ENCODE measurements at regions not wholly inside any gene's neighbourhood (a gene's known extent, or its start where the extent isn't known, plus 50 kb on each side); places are given as distances from the start of the nearest gene placed in this dataset.
A peak's percentile ranks its signal among the peaks of the same experiment; 100 is the strongest.

DNA sequence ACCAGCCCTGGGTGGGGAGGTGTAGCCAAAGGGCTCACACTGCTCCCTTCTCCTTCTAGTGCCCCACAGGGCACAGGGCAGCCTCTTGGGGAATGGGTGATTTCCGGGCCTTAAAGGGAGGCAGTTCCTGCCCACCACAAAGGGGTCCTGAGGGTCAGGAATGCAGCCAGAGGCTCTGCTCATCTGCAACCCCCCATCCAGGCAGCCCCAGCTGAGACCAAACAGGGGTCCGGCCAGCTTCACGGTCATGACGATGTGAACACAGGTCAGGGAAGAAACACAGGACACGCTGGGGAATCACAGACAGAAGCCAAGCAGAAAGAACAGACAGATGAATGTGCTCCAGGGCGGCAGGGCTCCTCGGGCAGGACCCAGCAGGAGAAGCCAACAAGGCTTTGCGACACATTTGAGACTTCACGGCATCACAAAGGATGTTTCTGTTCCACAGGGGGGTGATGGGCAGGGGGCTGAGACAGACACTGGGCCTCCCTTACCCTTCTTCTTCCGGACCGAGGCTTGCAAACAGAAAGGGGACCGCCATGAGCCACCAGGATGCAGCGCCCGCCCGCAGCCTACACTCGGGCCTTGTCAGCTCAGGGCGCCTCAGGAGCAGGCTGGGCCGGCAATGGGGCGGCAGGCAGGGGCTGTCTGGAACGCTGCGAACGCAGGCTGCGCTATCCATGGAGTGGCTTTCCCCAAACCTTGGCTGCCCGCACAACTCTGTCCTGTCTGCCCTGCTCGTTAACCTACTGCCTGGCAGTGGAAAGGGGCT is 101.9 kb downstream of the CTTN start:
- Histone ChIP-seq H3F3A (replicated peaks; ENCODE audit: low read depth) (no peaks in the 10 kb centered on the region), H3K27me3 (ENCODE audit: insufficient read depth) (no peaks in the 10 kb centered on the region), H3K27ac (ENCODE audit: low read depth) (no peak overlapping the region), H3K36me3 (ENCODE audit: insufficient read depth) (no peaks in the 10 kb centered on the region), H3K79me2 (replicated peaks; ENCODE audit: insufficient read depth) (no peaks in the 10 kb centered on the region), H2AFZ (no peak overlapping the region), H3K9me2 (ENCODE audit: insufficient read depth) (no peaks in the 10 kb centered on the region), H3K4me3 (no peak overlapping the region), H3K4me2 (no peak overlapping the region), H4K20me1 (replicated peaks; ENCODE audit: insufficient read depth) (no peaks in the 10 kb centered on the region; the same call in 1 of the 2 replicates), H3K4me1 (ENCODE audit: insufficient read depth) (no peaks in the 10 kb centered on the region)
- Mint-ChIP-seq H3K4me1 (peaks cover 23% of the 10 kb centered on the region), H3K36me3 (ENCODE audit: low read depth) (no peaks in the 10 kb centered on the region), H3K27me3 (ENCODE audit: insufficient read depth, low read depth, poor library complexity) (peaks cover 16% of the 10 kb centered on the region), H3K4me3 (no peak overlapping the region), H3K9me3 (peaks cover 3% of the 10 kb centered on the region; the same call in 1 of the 3 replicates), H3K27ac (no peak overlapping the region)
- TF ChIP-seq EZH2phosphoT487 (IDR thresholded peaks at IDR 0.05; ENCODE audit: unreplicated experiment) (no peak), JUNB (IDR thresholded peaks at IDR 0.05; ENCODE audit: unreplicated experiment) (no peak), NANOG (IDR thresholded peaks at IDR 0.05; ENCODE audit: borderline replicate concordance) (no peak), EZH2 (IDR thresholded peaks at IDR 0.05; ENCODE audit: low read depth, unreplicated experiment) (no peak), POLR2AphosphoS5 (IDR thresholded peaks at IDR 0.05; ENCODE audit: low read depth) (no peak), ZNF331 (CRISPR knock-in tag; IDR thresholded peaks at IDR 0.05; ENCODE audit: low read depth) (no peak), STAT1 (IDR thresholded peaks at IDR 0.05; ENCODE audit: unreplicated experiment) (no peak), CREB1 (CRISPR knock-in tag; IDR thresholded peaks at IDR 0.05; ENCODE audit: low read depth) (no peak), ZNF114 (CRISPR knock-in tag; IDR thresholded peaks at IDR 0.05) (no peak)
- TF ChIP-seq, protein P1, sequence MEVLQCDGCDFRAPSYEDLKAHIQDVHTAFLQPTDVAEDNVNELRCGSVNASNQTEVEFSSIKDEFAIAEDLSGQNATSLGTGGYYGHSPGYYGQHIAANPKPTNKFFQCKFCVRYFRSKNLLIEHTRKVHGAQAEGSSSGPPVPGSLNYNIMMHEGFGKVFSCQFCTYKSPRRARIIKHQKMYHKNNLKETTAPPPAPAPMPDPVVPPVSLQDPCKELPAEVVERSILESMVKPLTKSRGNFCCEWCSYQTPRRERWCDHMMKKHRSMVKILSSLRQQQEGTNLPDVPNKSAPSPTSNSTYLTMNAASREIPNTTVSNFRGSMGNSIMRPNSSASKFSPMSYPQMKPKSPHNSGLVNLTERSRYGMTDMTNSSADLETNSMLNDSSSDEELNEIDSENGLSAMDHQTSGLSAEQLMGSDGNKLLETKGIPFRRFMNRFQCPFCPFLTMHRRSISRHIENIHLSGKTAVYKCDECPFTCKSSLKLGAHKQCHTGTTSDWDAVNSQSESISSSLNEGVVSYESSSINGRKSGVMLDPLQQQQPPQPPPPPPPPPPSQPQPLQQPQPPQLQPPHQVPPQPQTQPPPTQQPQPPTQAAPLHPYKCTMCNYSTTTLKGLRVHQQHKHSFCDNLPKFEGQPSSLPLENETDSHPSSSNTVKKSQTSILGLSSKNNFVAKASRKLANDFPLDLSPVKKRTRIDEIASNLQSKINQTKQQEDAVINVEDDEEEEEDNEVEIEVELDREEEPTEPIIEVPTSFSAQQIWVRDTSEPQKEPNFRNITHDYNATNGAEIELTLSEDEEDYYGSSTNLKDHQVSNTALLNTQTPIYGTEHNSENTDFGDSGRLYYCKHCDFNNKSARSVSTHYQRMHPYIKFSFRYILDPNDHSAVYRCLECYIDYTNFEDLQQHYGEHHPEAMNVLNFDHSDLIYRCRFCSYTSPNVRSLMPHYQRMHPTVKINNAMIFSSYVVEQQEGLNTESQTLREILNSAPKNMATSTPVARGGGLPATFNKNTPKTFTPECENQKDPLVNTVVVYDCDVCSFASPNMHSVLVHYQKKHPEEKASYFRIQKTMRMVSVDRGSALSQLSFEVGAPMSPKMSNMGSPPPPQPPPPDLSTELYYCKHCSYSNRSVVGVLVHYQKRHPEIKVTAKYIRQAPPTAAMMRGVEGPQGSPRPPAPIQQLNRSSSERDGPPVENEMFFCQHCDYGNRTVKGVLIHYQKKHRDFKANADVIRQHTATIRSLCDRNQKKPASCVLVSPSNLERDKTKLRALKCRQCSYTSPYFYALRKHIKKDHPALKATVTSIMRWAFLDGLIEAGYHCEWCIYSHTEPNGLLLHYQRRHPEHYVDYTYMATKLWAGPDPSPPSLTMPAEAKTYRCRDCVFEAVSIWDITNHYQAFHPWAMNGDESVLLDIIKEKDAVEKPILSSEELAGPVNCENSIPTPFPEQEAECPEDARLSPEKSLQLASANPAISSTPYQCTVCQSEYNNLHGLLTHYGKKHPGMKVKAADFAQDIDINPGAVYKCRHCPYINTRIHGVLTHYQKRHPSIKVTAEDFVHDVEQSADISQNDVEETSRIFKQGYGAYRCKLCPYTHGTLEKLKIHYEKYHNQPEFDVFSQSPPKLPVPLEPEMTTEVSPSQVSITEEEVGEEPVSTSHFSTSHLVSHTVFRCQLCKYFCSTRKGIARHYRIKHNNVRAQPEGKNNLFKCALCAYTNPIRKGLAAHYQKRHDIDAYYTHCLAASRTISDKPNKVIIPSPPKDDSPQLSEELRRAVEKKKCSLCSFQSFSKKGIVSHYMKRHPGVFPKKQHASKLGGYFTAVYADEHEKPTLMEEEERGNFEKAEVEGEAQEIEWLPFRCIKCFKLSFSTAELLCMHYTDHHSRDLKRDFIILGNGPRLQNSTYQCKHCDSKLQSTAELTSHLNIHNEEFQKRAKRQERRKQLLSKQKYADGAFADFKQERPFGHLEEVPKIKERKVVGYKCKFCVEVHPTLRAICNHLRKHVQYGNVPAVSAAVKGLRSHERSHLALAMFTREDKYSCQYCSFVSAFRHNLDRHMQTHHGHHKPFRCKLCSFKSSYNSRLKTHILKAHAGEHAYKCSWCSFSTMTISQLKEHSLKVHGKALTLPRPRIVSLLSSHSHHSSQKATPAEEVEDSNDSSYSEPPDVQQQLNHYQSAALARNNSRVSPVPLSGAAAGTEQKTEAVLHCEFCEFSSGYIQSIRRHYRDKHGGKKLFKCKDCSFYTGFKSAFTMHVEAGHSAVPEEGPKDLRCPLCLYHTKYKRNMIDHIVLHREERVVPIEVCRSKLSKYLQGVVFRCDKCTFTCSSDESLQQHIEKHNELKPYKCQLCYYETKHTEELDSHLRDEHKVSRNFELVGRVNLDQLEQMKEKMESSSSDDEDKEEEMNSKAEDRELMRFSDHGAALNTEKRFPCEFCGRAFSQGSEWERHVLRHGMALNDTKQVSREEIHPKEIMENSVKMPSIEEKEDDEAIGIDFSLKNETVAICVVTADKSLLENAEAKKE (CRISPR knock-in tag; IDR thresholded peaks at IDR 0.05), result no peak
- TF ChIP-seq, protein P2, sequence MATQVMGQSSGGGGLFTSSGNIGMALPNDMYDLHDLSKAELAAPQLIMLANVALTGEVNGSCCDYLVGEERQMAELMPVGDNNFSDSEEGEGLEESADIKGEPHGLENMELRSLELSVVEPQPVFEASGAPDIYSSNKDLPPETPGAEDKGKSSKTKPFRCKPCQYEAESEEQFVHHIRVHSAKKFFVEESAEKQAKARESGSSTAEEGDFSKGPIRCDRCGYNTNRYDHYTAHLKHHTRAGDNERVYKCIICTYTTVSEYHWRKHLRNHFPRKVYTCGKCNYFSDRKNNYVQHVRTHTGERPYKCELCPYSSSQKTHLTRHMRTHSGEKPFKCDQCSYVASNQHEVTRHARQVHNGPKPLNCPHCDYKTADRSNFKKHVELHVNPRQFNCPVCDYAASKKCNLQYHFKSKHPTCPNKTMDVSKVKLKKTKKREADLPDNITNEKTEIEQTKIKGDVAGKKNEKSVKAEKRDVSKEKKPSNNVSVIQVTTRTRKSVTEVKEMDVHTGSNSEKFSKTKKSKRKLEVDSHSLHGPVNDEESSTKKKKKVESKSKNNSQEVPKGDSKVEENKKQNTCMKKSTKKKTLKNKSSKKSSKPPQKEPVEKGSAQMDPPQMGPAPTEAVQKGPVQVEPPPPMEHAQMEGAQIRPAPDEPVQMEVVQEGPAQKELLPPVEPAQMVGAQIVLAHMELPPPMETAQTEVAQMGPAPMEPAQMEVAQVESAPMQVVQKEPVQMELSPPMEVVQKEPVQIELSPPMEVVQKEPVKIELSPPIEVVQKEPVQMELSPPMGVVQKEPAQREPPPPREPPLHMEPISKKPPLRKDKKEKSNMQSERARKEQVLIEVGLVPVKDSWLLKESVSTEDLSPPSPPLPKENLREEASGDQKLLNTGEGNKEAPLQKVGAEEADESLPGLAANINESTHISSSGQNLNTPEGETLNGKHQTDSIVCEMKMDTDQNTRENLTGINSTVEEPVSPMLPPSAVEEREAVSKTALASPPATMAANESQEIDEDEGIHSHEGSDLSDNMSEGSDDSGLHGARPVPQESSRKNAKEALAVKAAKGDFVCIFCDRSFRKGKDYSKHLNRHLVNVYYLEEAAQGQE (IDR thresholded peaks at IDR 0.05; ENCODE audit: unreplicated experiment), result no peak
- TF ChIP-seq, protein P3, sequence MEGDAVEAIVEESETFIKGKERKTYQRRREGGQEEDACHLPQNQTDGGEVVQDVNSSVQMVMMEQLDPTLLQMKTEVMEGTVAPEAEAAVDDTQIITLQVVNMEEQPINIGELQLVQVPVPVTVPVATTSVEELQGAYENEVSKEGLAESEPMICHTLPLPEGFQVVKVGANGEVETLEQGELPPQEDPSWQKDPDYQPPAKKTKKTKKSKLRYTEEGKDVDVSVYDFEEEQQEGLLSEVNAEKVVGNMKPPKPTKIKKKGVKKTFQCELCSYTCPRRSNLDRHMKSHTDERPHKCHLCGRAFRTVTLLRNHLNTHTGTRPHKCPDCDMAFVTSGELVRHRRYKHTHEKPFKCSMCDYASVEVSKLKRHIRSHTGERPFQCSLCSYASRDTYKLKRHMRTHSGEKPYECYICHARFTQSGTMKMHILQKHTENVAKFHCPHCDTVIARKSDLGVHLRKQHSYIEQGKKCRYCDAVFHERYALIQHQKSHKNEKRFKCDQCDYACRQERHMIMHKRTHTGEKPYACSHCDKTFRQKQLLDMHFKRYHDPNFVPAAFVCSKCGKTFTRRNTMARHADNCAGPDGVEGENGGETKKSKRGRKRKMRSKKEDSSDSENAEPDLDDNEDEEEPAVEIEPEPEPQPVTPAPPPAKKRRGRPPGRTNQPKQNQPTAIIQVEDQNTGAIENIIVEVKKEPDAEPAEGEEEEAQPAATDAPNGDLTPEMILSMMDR (conservative IDR thresholded peaks at IDR 0.05; ENCODE audit: low read depth in 2 of 2), result no peak
- TF ChIP-seq, protein P4, sequence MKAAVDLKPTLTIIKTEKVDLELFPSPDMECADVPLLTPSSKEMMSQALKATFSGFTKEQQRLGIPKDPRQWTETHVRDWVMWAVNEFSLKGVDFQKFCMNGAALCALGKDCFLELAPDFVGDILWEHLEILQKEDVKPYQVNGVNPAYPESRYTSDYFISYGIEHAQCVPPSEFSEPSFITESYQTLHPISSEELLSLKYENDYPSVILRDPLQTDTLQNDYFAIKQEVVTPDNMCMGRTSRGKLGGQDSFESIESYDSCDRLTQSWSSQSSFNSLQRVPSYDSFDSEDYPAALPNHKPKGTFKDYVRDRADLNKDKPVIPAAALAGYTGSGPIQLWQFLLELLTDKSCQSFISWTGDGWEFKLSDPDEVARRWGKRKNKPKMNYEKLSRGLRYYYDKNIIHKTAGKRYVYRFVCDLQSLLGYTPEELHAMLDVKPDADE (IDR thresholded peaks at IDR 0.05), result no peak
- ATAC-seq (peak; percentile 15; the same call in 2 of the 3 replicates), DNase-seq (ENCODE audit: low spot score) (no peak)

Data from GM23338 (cell line).